ENCODE measurements at regions not wholly inside any gene's neighbourhood (a gene's known extent, or its start where the extent isn't known, plus 50 kb on each side); places are given as distances from the start of the nearest gene placed in this dataset. TPM values are rescaled to one million over a fixed set of nuclear protein-coding genes. Genes with fewer than 3 reads are reported as not detected.

DNA sequence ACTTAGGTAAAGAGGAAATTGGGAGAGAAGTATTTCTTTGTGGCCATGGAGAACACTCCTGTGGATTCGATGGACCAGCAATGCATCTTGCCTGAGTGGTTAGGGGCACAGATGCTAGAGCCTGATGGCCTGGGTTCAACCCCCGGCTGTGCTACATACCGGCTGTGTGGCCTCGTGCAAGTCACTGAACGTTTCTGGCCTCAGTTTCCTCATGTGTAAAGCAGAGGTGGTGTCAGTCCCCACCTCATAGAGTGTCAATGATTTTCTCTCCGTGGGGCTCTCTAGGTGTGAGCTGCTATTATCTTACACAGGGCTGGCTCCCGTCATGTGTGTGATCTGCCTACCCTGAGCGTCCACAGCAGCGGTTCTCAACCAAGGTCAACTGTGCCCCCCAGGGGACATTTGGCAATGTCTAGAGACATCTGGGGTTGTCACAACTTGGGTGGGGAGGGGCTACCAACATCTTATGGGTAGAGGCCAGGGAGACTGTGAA, 50.0 kb upstream of the PTPN1 start:
- H3K36me3 ChIP-seq (ENCODE audit: control insufficient read depth in 2 of 2, extremely low read depth in 1 of 2, insufficient read depth in 2 of 2, low read length in 2 of 2): no peaks in the 10 kb centered on the region
- TF ChIP-seq POLR2A (IDR thresholded peaks at IDR 0.05; ENCODE audit: low read depth, low read length) (no peak), POLR2AphosphoS5 (IDR thresholded peaks at IDR 0.05; ENCODE audit: insufficient read depth, low read depth, low read length) (no peak), GATA2 (IDR thresholded peaks at IDR 0.05; ENCODE audit: insufficient read depth, insufficient read length, low read depth, low read length) (no peak), FOS (IDR thresholded peaks at IDR 0.05; ENCODE audit: borderline replicate concordance, insufficient read depth, low read length) (no peak), JUN (IDR thresholded peaks at IDR 0.05; ENCODE audit: borderline replicate concordance, insufficient read depth, insufficient read length, low read depth) (no peak), EZH2 (IDR thresholded peaks at IDR 0.05; ENCODE audit: borderline replicate concordance, low read depth, low read length, severe bottlenecking) (no peak), MYC (IDR thresholded peaks at IDR 0.05; ENCODE audit: low read depth, low read length) (no peak)
- TF ChIP-seq, protein P1, sequence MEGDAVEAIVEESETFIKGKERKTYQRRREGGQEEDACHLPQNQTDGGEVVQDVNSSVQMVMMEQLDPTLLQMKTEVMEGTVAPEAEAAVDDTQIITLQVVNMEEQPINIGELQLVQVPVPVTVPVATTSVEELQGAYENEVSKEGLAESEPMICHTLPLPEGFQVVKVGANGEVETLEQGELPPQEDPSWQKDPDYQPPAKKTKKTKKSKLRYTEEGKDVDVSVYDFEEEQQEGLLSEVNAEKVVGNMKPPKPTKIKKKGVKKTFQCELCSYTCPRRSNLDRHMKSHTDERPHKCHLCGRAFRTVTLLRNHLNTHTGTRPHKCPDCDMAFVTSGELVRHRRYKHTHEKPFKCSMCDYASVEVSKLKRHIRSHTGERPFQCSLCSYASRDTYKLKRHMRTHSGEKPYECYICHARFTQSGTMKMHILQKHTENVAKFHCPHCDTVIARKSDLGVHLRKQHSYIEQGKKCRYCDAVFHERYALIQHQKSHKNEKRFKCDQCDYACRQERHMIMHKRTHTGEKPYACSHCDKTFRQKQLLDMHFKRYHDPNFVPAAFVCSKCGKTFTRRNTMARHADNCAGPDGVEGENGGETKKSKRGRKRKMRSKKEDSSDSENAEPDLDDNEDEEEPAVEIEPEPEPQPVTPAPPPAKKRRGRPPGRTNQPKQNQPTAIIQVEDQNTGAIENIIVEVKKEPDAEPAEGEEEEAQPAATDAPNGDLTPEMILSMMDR (IDR thresholded peaks at IDR 0.05; ENCODE audit: extremely low read depth in 1 of 2, insufficient read depth in 1 of 2, low read depth in 1 of 2, low read length in 2 of 2): no peak
- TF ChIP-seq, protein P2, sequence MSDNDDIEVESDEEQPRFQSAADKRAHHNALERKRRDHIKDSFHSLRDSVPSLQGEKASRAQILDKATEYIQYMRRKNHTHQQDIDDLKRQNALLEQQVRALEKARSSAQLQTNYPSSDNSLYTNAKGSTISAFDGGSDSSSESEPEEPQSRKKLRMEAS (IDR thresholded peaks at IDR 0.05; ENCODE audit: insufficient read depth, insufficient read length): no peak
- no TSS peak for BruUV-seq (replicated peaks)
- no peak overlapping the region for H3K4me3 ChIP-seq (replicated peaks in 1 of 3; ENCODE audit: insufficient read depth in 1 of 3, low read depth in 1 of 3, low read length in 3 of 3)
- dilution Hi-C loops (cut with MboI; ENCODE audit: extremely low pct_ligation_motif_present, low sequenced_read_pairs): no loop called here
- H3K79me2 ChIP-seq (ENCODE audit: control insufficient read depth, insufficient read depth, low read length): no peaks in the 10 kb centered on the region
- no peak overlapping the region for H3K4me2 ChIP-seq (ENCODE audit: insufficient read depth, low read length)
- H2AFZ ChIP-seq (ENCODE audit: low read depth, low read length): no peak overlapping the region
- H3K9ac ChIP-seq (replicated peaks; ENCODE audit: extremely low read depth, insufficient read depth, low read length): no peak overlapping the region
- H4K20me1 ChIP-seq (replicated peaks; ENCODE audit: control insufficient read depth, extremely low read depth, insufficient read depth, low read length): no peaks in the 10 kb centered on the region
- no peak for DNase-seq (ENCODE audit: low read depth, low spot score)
- H3K27me3 ChIP-seq (ENCODE audit: control insufficient read depth in 2 of 2, insufficient read depth in 2 of 2, low read length in 2 of 2): no peaks in the 10 kb centered on the region
- H3K4me1 ChIP-seq (ENCODE audit: control insufficient read depth, extremely low read depth, insufficient read depth, low read length): no peaks in the 10 kb centered on the region
- POLR2A ChIA-PET: no interaction called here
- CTCF ChIA-PET: interaction anchor here (0.6 to 1.6 kb wide), 10 partner anchors 13 to 339 kb away, joined by 3 to 14 read pairs (median 4); partner anchors contain the start of gene CEBPB
- no peaks in the 10 kb centered on the region for H3K9me3 ChIP-seq (replicated peaks; ENCODE audit: control insufficient read depth, insufficient read depth, low read length)
- H3K9me1 ChIP-seq (replicated peaks; ENCODE audit: control insufficient read depth, extremely low read depth, insufficient read depth, low read length): no peaks in the 10 kb centered on the region
- FAIRE-seq: no peak
- intact Hi-C loops (cut with micrococcal nuclease): loop anchor here (1.0 to 10.0 kb wide), 5 partner anchors 59 to 475 kb away; partner anchors contain the start of genes CEBPB and SNAI1
- H3K27ac ChIP-seq (ENCODE audit: insufficient read depth, low read depth, low read length): no peak overlapping the region

Small RNAs in the stretch of these regions (small RNA-seq; reads per million reads assigned to genes)
- not detected for gene RN7SL636P (ENCODE audit: insufficient read depth, insufficient read length, low read depth, low replicate concordance)

Measured in endothelial cell of umbilical vein (primary cell).